Panc1 (cell line): ENCODE measurements at regions not wholly inside any gene's neighbourhood (a gene's known extent, or its start where the extent isn't known, plus 50 kb on each side); places are given as distances from the start of the nearest gene placed in this dataset.

Source experiments
- ATAC-seq: fragments of 200-7000 bp; cut with Tn5 transposase; 2 replicates; pipeline ENCODE4 v1.9.1; 2020; ENCODE audit warnings: mild to moderate bottlenecking, moderate library complexity
- BruUV-seq: library from RNA; stranded (reverse); fragments of 400-500 nt; replicated peaks from 2 replicates; lab custom pipeline; 2021; lab: Mats Ljungman, UMichigan
- CTCF ChIA-PET: fragments of 300-600 bp; sonication (Branson Sonifier 250); formaldehyde crosslinking; loops from one replicate; lab custom pipeline; 2022; ENCODE audit warnings: antibody characterized with exemption; lab: Charles Lee
- POLR2A ChIA-PET: fragments of 300-600 bp; sonication (Branson Sonifier 250); formaldehyde crosslinking; loops from one replicate; lab custom pipeline; 2022; ENCODE audit warnings: antibody characterized with exemption; lab: Charles Lee
- DNase-seq: peaks from one replicate; pipeline ENCODE4 v3.0.0-alpha.2; 2010; ENCODE audit warnings: low read depth, low spot score
- H3K27ac ChIP-seq: 2 replicates; pipeline ENCODE4 v1.5.1; 2011; ENCODE audit warnings: mild to moderate bottlenecking, low read length, inconsistent platforms
- H3K27me3 ChIP-seq: fragments of 200-500 bp; sonication (Bioruptor generic); 2 replicates; pipeline ENCODE4 v1.6.0; 2014; ENCODE audit warnings: low read length, inconsistent platforms; ENCODE audit not compliant: control insufficient read depth, insufficient read depth
- H3K36me3 ChIP-seq: fragments of 200-500 bp; sonication (Bioruptor generic); 2 replicates; pipeline ENCODE4 v1.5.1; 2014; ENCODE audit warnings: inconsistent platforms, mild to moderate bottlenecking, low read length, moderate library complexity; ENCODE audit not compliant: control insufficient read depth, insufficient read depth
- H3K4me1 ChIP-seq: 2 replicates; pipeline ENCODE4 v1.5.1; 2011; ENCODE audit warnings: inconsistent platforms, mild to moderate bottlenecking, low read length, moderate library complexity; ENCODE audit not compliant: control insufficient read depth, insufficient read depth
- H3K4me3 ChIP-seq, 2 experiments: 2 replicates each; pipeline ENCODE4 v1.5.1; 2011 to 2012; ENCODE audit warnings: low read depth in 2 of 2, low read length in 2 of 2, mild to moderate bottlenecking in 2 of 2, inconsistent platforms in 1 of 2, moderate library complexity in 1 of 2
- H3K9me3 ChIP-seq: fragments of 200-500 bp; sonication (Bioruptor generic); 2 replicates; pipeline ENCODE4 v1.5.1; 2014; ENCODE audit warnings: low read depth, mild to moderate bottlenecking, inconsistent platforms, low read length, moderate library complexity; ENCODE audit not compliant: control insufficient read depth, insufficient read depth
- POLR2AphosphoS5 ChIP-seq: IDR thresholded peaks from 2 replicates; pipeline ENCODE4 v1.6.1; 2012; ENCODE audit warnings: mild to moderate bottlenecking, low read depth, low read length, moderate library complexity
- SIN3A ChIP-seq: IDR thresholded peaks from 2 replicates; pipeline ENCODE4 v1.6.1; 2012; ENCODE audit warnings: low read depth, mild to moderate bottlenecking, low read length, moderate library complexity, borderline replicate concordance; ENCODE audit not compliant: insufficient read depth
- TCF7L2 ChIP-seq: IDR thresholded peaks from 2 replicates; pipeline ENCODE4 v1.6.1; 2011; ENCODE audit warnings: mild to moderate bottlenecking, low read depth, low read length, inconsistent platforms
- in situ Hi-C: cut with HindIII; loops from 2 replicates; pipeline ENCODE4 v1.10.0; 2016; ENCODE audit warnings: low sequenced_read_pairs, low pct_unique_long_range_greater_than_20kb
- intact Hi-C: fragments of 100-400 bp; cut with micrococcal nuclease; formaldehyde crosslinking; loops from one replicate; pipeline ENCODE4 v1.10.0; 2022; ENCODE audit not compliant: unreplicated experiment
- TF ChIP-seq, protein P1 (sequence below): fragments of 450-650 bp; IDR thresholded peaks from 2 replicates; pipeline ENCODE4 v1.5.1; 2017; ENCODE audit warnings: mild to moderate bottlenecking
- TF ChIP-seq, protein P2 (sequence below), 2 experiments: IDR thresholded peaks; 2 replicates each; pipeline ENCODE4 v1.6.1; 2011 to 2012; ENCODE audit warnings: low read depth in 2 of 2, control low read depth in 1 of 2, low read length in 1 of 2, mild to moderate bottlenecking in 1 of 2, moderate library complexity in 1 of 2; ENCODE audit not compliant: insufficient read depth in 1 of 2

DNA sequence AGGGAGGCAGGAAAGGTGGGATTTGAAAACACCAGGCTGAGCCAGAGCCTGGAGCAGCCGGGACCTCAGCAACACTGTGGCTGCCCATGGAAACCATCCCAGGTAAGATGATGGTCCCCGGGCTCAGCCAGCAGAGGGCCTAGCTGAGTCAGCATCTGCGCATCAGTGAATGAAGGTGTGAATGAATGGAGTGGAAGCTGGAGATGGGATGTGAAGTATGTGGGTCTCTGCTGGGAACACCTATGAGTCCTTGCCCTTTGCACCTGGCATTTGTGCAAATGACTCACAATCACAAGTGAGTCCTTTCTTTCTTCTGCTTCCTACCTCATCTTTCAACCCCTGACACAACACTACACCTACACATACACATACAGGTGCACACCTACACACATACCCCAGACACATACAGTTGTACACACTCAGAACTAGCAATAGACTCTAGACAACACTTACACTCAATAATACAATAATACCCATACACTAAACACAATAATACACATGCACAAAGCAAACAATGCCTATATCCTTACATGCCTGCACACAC, 62.8 kb upstream of the PRDM11 start:
- CTCF ChIA-PET, result no interaction called here
- H3K27me3 ChIP-seq, result no peaks in the 10 kb centered on the region
- TF ChIP-seq, protein P1, sequence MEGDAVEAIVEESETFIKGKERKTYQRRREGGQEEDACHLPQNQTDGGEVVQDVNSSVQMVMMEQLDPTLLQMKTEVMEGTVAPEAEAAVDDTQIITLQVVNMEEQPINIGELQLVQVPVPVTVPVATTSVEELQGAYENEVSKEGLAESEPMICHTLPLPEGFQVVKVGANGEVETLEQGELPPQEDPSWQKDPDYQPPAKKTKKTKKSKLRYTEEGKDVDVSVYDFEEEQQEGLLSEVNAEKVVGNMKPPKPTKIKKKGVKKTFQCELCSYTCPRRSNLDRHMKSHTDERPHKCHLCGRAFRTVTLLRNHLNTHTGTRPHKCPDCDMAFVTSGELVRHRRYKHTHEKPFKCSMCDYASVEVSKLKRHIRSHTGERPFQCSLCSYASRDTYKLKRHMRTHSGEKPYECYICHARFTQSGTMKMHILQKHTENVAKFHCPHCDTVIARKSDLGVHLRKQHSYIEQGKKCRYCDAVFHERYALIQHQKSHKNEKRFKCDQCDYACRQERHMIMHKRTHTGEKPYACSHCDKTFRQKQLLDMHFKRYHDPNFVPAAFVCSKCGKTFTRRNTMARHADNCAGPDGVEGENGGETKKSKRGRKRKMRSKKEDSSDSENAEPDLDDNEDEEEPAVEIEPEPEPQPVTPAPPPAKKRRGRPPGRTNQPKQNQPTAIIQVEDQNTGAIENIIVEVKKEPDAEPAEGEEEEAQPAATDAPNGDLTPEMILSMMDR, result peak; percentile 79
- TF ChIP-seq POLR2AphosphoS5, result no peak
- TF ChIP-seq, protein P2, sequence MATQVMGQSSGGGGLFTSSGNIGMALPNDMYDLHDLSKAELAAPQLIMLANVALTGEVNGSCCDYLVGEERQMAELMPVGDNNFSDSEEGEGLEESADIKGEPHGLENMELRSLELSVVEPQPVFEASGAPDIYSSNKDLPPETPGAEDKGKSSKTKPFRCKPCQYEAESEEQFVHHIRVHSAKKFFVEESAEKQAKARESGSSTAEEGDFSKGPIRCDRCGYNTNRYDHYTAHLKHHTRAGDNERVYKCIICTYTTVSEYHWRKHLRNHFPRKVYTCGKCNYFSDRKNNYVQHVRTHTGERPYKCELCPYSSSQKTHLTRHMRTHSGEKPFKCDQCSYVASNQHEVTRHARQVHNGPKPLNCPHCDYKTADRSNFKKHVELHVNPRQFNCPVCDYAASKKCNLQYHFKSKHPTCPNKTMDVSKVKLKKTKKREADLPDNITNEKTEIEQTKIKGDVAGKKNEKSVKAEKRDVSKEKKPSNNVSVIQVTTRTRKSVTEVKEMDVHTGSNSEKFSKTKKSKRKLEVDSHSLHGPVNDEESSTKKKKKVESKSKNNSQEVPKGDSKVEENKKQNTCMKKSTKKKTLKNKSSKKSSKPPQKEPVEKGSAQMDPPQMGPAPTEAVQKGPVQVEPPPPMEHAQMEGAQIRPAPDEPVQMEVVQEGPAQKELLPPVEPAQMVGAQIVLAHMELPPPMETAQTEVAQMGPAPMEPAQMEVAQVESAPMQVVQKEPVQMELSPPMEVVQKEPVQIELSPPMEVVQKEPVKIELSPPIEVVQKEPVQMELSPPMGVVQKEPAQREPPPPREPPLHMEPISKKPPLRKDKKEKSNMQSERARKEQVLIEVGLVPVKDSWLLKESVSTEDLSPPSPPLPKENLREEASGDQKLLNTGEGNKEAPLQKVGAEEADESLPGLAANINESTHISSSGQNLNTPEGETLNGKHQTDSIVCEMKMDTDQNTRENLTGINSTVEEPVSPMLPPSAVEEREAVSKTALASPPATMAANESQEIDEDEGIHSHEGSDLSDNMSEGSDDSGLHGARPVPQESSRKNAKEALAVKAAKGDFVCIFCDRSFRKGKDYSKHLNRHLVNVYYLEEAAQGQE (IDR thresholded peaks at IDR 0.05; ENCODE audit: insufficient read depth in 1 of 2, low read depth in 2 of 2, low read length in 1 of 2), result no peak
- no peaks in the 10 kb centered on the region for H3K36me3 ChIP-seq
- H3K9me3 ChIP-seq, result no peaks in the 10 kb centered on the region
- H3K4me1 ChIP-seq, result 0 out of 2 replicates have a peak, but pooled peaks cover 3% of the 10 kb centered on the region
- DNase-seq (no peak), ATAC-seq (peak; percentile 72)
- intact Hi-C loops, result no loop called here
- POLR2A ChIA-PET, result interaction anchor here (0.6 kb wide), 1 partner anchor 122 kb away, joined by 3 read pairs; no protein-coding TSS in a partner anchor
- H3K4me3 ChIP-seq, result no peak overlapping the region
- H3K27ac ChIP-seq, result no peak overlapping the region
- in situ Hi-C loops, result no loop called here
- BruUV-seq, result no TSS peak

DNA sequence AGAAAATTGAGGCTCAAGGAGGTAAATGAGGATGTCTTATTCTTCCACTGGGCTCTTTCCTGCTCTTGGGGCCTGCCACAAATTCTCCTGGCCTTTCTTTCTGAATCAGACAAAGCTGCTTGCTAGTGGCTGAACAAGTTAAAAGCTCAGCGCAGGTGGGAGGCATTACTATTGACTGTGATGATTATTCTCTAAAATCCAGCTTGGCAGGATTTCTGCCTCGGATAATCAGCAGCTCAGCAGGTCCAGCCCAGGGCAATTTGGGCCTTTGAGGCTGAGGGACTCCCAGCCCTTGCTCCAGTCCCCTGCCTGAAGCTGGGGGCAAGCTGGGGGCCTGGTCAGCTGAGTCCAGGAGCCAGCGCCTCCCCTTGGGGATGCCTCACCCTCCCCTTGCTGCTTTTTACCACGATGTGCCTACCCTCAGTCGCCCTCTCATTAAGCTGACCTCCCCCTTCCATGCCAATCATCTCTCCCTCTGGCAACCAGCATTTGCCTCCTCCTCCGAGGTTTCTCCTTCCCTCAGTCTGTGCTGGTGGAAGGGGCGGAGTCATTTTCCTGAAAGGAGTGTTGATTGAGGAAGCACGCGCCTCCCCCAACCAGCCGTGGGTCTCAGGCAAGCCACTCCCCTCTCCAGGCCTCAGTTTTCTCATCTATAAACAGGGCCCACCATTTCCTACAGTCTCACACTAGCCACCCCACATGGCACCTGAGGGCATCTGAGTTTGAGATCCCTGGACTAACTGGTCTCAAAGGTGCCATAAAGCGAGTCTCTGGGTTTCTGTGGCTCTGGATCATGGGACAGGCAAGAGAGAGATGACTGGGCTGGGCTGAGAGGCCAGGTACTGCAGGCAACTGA, 60.6 kb upstream of the PRDM11 start:
- no peak overlapping the region for H3K4me3 ChIP-seq
- POLR2A ChIA-PET, result no interaction called here
- H3K4me1 ChIP-seq, result no peaks in the 10 kb centered on the region
- no peak overlapping the region for H3K27ac ChIP-seq
- no peak for ATAC-seq
- BruUV-seq, result no TSS peak
- no peaks in the 10 kb centered on the region for H3K9me3 ChIP-seq
- H3K27me3 ChIP-seq, result no peaks in the 10 kb centered on the region
- no peak for DNase-seq
- no peaks in the 10 kb centered on the region for H3K36me3 ChIP-seq
- no peak for TF ChIP-seq POLR2AphosphoS5
- TF ChIP-seq, protein P2 (IDR thresholded peaks at IDR 0.05; ENCODE audit: insufficient read depth in 1 of 2, low read depth in 2 of 2, low read length in 1 of 2), result no peak
- no peak for TF ChIP-seq SIN3A
- TF ChIP-seq TCF7L2, result no peak
- TF ChIP-seq, protein P1, result no peak
- intact Hi-C loops (no loop called here), in situ Hi-C loops (no loop called here)
- CTCF ChIA-PET, result interaction anchor here (0.6 kb wide), 1 partner anchor 110 kb away, joined by 3 read pairs; no protein-coding TSS in a partner anchor
